Gastroesophageal sphincter (tissue), 4 donors: ENCODE measurements at regions not wholly inside any gene's neighbourhood (a gene's known extent, or its start where the extent isn't known, plus 50 kb on each side); places are given as distances from the start of the nearest gene placed in this dataset.

Source experiments
- ATAC-seq: fragments of 150-250 bp; one replicate; pipeline ENCODE4 v1.9.1; 2016; ENCODE audit warnings: mild to moderate bottlenecking, moderate library complexity
- H3K27ac ChIP-seq, 4 donors: fragments of 200-600 bp; sonication (generic) in 3 of 4; 1 replicate in 3 of 4; 2 replicates in 1 of 4; pipeline ENCODE4 v1.5.1; 2016 to 2019
- H3K27me3 ChIP-seq: fragments of 200-600 bp; sonication (generic); one replicate; pipeline ENCODE4 v1.5.1; 2019
- H3K36me3 ChIP-seq, 2 donors: fragments of 200-600 bp; sonication (generic); one replicate each; pipeline ENCODE4 v1.5.1; 2019; ENCODE audit warnings: control low read depth in 1 of 2
- H3K4me1 ChIP-seq, 3 donors: fragments of 200-600 bp; sonication (generic); 1 replicate in 2 of 3; 2 replicates in 1 of 3; pipeline ENCODE4 v1.5.1; 2016 to 2019; ENCODE audit warnings: control low read depth in 2 of 3
- H3K4me3 ChIP-seq, 2 donors: fragments of 200-600 bp; sonication (generic); one replicate each; pipeline ENCODE4 v1.5.1; 2019; ENCODE audit warnings: mild to moderate bottlenecking in 1 of 2, moderate library complexity in 1 of 2
- H3K9me3 ChIP-seq, 3 donors: fragments of 200-600 bp; sonication (generic); one replicate each; pipeline ENCODE4 v1.5.1; 2017 to 2019; ENCODE audit warnings: control low read depth in 2 of 3
- EP300 ChIP-seq: sonication (generic); formaldehyde crosslinking; IDR thresholded peaks from one replicate; pipeline ENCODE4 v1.6.1; 2017; ENCODE audit warnings: antibody characterized with exemption, mild to moderate bottlenecking
- POLR2A ChIP-seq, 2 donors: fragments of 450-650 bp; IDR thresholded peaks; one replicate each; pipeline ENCODE4 v1.6.1; 2017; ENCODE audit warnings: antibody characterized with exemption in 2 of 2, mild to moderate bottlenecking in 2 of 2, moderate library complexity in 1 of 2
- POLR2AphosphoS5 ChIP-seq: sonication (generic); formaldehyde crosslinking; IDR thresholded peaks from one replicate; pipeline ENCODE4 v1.6.1; 2017; ENCODE audit warnings: antibody characterized with exemption
- whole genome bisulfite sequencing, 2 donors: methylation state at CpG; one replicate each; pipeline ENCODE4 v1.1.5; 2018; ENCODE audit warnings: low coverage in 1 of 2; 5-methylcytosine and 5-hydroxymethylcytosine counted together
- small RNA-seq, 4 donors: library from RNA; depleted of rRNA; stranded (forward); fragments of <200 nt; gene quantifications; one replicate each; pipeline ENCODE3, GENCODE V24; 2016
- TF ChIP-seq, protein P1 (sequence below), 4 experiments: fragments of 200-600 bp in 2 of 4; fragments of 450-650 bp in 2 of 4; sonication (generic) in 1 of 4; IDR thresholded peaks; one replicate each; pipeline ENCODE4 v1.5.1; 2017 to 2019; ENCODE audit warnings: antibody characterized with exemption in 4 of 4, mild to moderate bottlenecking in 2 of 4, moderate library complexity in 2 of 4

DNA sequence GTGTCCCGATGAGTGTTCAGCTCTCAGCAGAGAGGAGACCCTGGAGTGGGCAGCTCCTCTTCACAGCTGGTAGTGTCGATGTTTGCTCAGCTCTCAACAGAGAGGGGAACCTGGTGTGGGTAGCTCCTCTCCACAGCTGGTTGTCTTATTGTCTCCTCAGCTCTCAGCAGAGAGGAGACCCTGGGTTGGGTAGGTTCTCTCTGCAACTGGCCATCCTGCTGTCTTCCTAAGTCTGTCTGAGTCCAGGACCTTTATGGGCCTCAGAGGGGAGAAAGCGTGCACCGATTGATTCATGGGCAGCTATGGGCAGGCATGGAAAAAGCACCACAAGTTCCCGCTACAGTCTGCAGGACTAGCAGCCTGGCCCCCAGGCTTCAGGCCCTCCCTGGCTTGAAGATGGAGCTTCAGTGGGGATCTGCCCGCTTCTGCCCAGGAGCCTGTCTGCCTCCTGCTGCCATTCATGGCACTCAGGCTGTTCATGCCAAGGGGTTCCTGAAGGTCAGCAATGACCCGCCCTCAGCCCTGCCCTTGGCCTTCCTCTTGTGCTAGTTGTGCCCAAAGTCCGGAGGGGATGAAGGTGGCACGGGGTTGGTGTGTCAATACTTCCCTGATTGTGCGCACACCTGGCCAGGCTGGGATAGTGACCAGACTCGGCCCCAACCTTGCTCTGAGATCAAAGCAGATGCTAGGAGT lies 224.2 kb downstream of the KCNC2 start:
- Histone ChIP-seq H3K4me3 (no peak overlapping the region), H3K27ac (no peak overlapping the region), H3K36me3 (no peaks in the 10 kb centered on the region), H3K9me3 (no peaks in the 10 kb centered on the region), H3K4me1 (no peaks in the 10 kb centered on the region), H3K27me3 (no peaks in the 10 kb centered on the region)
- peak; percentile 46 for ATAC-seq
- TF ChIP-seq, protein P1, sequence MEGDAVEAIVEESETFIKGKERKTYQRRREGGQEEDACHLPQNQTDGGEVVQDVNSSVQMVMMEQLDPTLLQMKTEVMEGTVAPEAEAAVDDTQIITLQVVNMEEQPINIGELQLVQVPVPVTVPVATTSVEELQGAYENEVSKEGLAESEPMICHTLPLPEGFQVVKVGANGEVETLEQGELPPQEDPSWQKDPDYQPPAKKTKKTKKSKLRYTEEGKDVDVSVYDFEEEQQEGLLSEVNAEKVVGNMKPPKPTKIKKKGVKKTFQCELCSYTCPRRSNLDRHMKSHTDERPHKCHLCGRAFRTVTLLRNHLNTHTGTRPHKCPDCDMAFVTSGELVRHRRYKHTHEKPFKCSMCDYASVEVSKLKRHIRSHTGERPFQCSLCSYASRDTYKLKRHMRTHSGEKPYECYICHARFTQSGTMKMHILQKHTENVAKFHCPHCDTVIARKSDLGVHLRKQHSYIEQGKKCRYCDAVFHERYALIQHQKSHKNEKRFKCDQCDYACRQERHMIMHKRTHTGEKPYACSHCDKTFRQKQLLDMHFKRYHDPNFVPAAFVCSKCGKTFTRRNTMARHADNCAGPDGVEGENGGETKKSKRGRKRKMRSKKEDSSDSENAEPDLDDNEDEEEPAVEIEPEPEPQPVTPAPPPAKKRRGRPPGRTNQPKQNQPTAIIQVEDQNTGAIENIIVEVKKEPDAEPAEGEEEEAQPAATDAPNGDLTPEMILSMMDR (IDR thresholded peaks at IDR 0.05), result no peak
- TF ChIP-seq POLR2AphosphoS5 (no peak), POLR2A (IDR thresholded peaks at IDR 0.05) (no peak), EP300 (no peak)
- WGBS, 2 donors, result 75 to 90% methylated on average over 1 to 2 of the region's 11 CpGs

DNA sequence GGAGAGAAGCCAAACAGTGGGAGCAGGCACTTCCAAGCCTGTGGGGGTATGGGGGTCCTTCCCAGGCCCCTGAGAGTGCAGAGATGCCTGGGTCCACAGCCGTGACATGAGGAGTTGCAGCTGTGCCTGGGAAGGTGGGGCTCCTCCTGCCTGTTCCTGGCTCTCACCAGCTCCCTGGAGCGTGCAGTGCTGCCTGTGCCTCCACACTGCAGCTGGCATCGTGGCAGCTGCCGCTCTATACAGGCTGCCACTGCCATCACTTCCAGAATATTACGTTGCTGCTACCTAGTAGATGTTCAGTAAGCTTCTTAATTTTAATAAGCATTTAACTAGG lies 223.7 kb downstream of the KCNC2 start:
- 89% methylated on average over 3 of the region's 5 CpGs; no CpG with 5 or more reads in 1 of the 2 donors for WGBS, 2 donors
- no peaks in the 10 kb centered on the region for H3K36me3 ChIP-seq
- no peaks in the 10 kb centered on the region for H3K4me1 ChIP-seq
- ATAC-seq, result no peak
- TF ChIP-seq, protein P1 (IDR thresholded peaks at IDR 0.05), result no peak
- no peak for TF ChIP-seq POLR2AphosphoS5
- TF ChIP-seq POLR2A (IDR thresholded peaks at IDR 0.05), result no peak
- no peak for TF ChIP-seq EP300
- H3K27me3 ChIP-seq, result no peaks in the 10 kb centered on the region
- no peak overlapping the region for H3K27ac ChIP-seq
- no peaks in the 10 kb centered on the region for H3K9me3 ChIP-seq
- no peak overlapping the region for H3K4me3 ChIP-seq

DNA sequence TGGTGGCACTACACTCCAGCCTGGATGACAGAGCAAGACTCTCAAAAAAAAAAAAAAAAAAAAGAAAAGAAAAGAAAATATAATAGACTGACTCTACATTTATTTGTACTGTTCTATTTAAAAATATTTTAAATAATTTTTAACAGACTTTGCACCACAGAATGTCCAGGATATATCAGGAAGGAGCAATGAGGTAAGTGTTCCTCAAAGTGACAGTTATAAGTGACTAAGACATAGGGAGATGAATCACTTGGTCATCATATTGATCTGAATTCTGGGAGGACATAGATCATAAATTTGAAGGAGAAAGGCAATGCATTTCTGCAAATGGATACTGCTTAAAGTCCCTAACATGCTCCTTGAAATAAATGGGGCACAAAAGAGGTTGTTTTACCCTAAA lies 221.5 kb downstream of the KCNC2 start:
- ATAC-seq, result no peak
- Histone ChIP-seq H3K4me1 (no peaks in the 10 kb centered on the region), H3K27me3 (no peaks in the 10 kb centered on the region), H3K27ac (no peak overlapping the region), H3K9me3 (no peaks in the 10 kb centered on the region), H3K4me3 (no peak overlapping the region), H3K36me3 (no peaks in the 10 kb centered on the region)
- TF ChIP-seq POLR2A (IDR thresholded peaks at IDR 0.05) (no peak), POLR2AphosphoS5 (no peak), EP300 (no peak)
- TF ChIP-seq, protein P1 (IDR thresholded peaks at IDR 0.05), result no peak

Small RNA genes lying in the stretch of these regions (small RNA-seq; reads per million reads assigned to genes)
- gene AC123904.2, result 0 reads per million in 4 donors
